ENCODE measurements at regions not wholly inside any gene's neighbourhood (a gene's known extent, or its start where the extent isn't known, plus 50 kb on each side); places are given as distances from the start of the nearest gene placed in this dataset.

DNA sequence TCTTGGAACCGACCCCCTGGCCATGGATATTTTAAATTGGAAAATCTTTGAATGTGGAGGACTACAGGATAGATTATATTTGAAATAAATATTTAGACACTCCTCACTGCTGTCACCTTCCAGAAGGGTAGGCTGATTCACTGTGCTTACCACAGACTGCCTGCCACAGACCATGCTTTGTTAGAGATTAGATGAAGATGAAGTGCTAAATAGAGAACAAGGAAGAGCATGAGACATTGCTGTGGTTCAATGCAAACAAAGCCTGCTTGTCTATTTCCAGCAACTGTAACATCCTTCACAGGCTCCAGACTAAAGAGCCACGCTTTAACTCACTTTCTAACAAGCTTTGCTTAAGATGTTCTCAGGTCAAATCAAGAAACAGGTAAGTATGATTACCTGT, 81.0 kb upstream of the TMEM17 start:
- Histone ChIP-seq H3K27ac (ENCODE audit: low read depth) (no peak overlapping the region), H3K36me3 (ENCODE audit: insufficient read depth) (no peaks in the 10 kb centered on the region), H3K4me3 (ENCODE audit: low read depth, low read length) (no peak overlapping the region), H3K4me1 (ENCODE audit: insufficient read depth) (no peaks in the 10 kb centered on the region)
- 70% methylated on average over 2 of the region's 2 CpGs for WGBS
- DNase-seq (ENCODE audit: extremely low spot score) = no peak

DNA sequence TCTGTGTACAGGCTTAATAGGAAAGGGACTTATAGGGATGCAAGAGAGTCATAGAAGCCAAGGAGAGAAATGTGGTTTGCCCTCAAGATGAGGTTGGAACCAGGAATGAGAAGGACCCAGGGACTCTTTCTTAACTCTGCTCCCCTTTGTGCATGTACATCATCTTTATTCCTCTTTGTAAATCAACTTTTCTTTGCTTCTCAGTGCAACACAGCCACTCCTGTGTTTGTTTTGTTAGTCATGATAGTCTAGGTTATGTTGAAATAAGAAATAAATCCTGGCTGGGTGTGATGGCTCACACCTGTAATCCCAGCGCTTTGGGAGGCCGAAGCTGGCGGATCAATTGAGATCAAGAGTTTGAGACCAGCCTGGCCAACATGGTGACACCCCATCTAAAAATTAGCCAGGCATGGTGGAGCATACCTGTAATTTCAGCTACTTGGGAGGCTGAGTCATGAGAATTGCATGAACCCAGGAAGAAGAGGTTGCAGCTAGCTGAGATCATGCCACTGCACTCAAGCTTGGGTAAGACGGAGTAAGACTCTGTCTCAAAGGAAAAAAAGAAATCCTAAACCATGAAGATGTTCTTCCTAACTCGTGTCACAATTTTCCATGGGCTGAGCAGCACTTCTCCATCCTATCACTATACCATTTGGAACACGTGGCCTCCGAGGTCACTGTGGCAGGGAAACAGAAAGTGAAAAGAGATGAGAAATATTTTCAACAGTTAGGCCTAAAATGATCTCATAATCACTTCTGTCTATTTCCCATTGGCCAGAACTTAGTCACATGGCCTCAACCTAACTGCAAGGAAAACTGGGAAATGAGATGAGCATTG, 73.0 kb upstream of the TMEM17 start:
- Histone ChIP-seq H3K4me3 (ENCODE audit: low read depth, low read length) (no peak overlapping the region), H3K27ac (ENCODE audit: low read depth) (no peak overlapping the region), H3K36me3 (ENCODE audit: insufficient read depth) (no peaks in the 10 kb centered on the region), H3K4me1 (ENCODE audit: insufficient read depth) (no peaks in the 10 kb centered on the region)
- no peak for DNase-seq (ENCODE audit: extremely low spot score)
- WGBS = 77% methylated on average over 7 of the region's 7 CpGs

DNA sequence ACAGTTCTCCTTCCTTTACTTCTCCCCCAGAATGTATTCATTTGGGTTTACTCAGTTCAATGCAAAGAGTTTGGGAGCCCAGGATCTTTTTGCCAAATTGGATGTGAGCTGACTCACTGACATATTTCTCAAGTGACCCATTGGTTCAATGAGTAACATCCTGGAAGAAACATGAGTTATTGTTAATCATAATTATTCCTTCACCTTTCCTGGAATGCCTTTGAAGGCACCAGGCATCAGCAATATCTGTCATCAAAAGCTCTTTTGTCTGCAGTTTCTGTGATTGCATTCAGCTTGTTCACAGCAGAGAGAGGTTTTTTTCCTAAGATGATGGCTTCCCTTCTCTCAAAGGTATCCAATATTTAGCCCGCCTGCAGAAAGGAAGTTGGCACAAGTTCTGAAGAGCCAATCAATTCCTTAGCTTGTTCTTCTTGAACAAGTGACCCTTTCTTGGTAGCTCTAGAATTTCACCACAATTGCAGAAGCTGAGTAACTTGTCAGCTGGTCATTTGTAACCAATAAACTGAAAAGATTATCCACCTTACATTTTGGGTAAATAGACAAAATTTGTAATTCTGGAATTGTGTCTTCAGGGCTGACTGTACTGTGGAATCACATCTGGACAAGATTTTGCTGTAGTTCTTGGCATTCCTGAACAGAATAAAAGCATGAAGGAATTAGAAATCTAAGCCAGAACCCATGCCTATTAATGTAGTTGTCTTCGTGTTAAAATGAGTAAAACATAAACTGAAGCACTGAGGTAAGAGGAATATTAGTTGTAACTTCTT, 72.2 kb upstream of the TMEM17 start:
- WGBS = 35% methylated on average over 2 of the region's 2 CpGs
- no peaks in the 10 kb centered on the region for H3K36me3 ChIP-seq (ENCODE audit: insufficient read depth)
- H3K4me1 ChIP-seq (ENCODE audit: insufficient read depth) = no peaks in the 10 kb centered on the region
- no peak for DNase-seq (ENCODE audit: extremely low spot score)
- no peak overlapping the region for H3K4me3 ChIP-seq (ENCODE audit: low read depth, low read length)
- no peak overlapping the region for H3K27ac ChIP-seq (ENCODE audit: low read depth)

DNA sequence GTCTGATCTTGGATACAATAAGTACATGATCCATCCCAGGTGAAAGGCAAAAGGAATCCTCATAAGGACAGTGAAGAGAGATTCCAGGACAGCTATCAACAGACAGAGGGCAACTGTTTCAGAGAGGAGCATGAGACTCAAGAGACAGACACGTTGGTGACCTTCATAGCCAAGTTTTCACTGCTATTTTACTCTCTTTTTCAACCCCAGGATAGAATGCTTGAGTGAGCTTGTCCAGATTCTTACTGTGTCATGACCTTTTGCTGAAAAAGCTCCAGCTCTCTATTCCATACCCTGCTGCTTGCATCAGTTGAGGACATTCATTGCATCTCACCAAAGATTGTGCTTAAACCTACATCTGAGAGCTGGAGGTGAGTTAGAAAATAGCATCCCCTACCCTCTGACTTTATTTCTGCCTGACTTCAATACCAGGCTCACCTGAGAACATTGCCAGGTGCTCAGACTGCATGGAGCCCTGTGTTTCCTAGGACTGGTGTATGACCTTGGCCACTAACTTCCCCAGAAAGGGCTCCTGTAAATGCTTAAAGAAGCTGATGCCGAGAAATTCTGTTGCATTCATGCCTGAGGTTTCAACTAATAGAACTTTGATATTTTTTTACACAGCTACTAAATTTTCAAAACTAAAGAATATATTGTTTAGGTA, 70.4 kb upstream of the TMEM17 start:
- no peaks in the 10 kb centered on the region for H3K36me3 ChIP-seq (ENCODE audit: insufficient read depth)
- WGBS = 71% methylated on average over 2 of the region's 2 CpGs
- DNase-seq (ENCODE audit: extremely low spot score) = no peak
- H3K4me1 ChIP-seq (ENCODE audit: insufficient read depth) = no peaks in the 10 kb centered on the region
- no peak overlapping the region for H3K4me3 ChIP-seq (ENCODE audit: low read depth, low read length)
- no peak overlapping the region for H3K27ac ChIP-seq (ENCODE audit: low read depth)

- DNase-seq (ENCODE audit: extremely low spot score) = no peak
- no peaks in the 10 kb centered on the region for H3K36me3 ChIP-seq (ENCODE audit: insufficient read depth)
- no peak overlapping the region for H3K4me3 ChIP-seq (ENCODE audit: low read depth, low read length)
- H3K4me1 ChIP-seq (ENCODE audit: insufficient read depth) = no peaks in the 10 kb centered on the region
- no peak overlapping the region for H3K27ac ChIP-seq (ENCODE audit: low read depth)
Observed at GRCh38 chr2:62573936-62574335, 67.9 kb upstream of the TMEM17 start.

DNA sequence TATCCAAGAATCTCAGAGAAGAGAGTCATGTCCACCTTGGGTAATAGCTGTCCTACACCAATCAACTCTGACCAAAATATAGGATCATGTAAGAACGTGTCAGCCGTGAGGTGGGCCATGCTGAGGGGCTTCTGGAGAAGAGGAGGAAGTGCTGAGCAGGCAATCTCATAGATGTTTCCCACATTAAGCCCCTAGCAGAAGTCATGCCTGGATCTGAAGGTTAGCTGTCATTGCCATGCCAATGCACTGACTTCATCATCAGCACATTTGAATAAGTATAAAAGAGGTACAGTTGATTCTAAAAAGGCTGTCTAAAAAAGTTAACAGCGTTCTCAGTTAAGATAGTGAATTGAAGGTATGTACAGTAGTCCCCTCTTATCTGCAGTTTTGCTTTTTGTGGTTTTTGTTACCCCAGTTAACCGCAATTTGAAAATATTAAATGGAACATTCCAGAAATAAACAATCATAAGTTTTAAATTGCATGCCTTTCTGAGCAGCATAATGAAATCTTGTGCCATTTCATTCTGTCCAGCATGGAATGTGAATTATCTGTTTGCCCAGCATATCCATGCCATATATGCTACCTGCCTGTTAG, 67.2 kb upstream of the TMEM17 start:
- Histone ChIP-seq H3K4me3 (ENCODE audit: low read depth, low read length) (no peak overlapping the region), H3K36me3 (ENCODE audit: insufficient read depth) (no peaks in the 10 kb centered on the region), H3K4me1 (ENCODE audit: insufficient read depth) (no peaks in the 10 kb centered on the region), H3K27ac (ENCODE audit: low read depth) (no peak overlapping the region)
- no peak for DNase-seq (ENCODE audit: extremely low spot score)
- WGBS = 83% methylated on average over 4 of the region's 4 CpGs

GRCh38 chr2:62570861-62571698, 65.1 kb upstream of the TMEM17 start:
- H3K27ac ChIP-seq (ENCODE audit: low read depth) = no peak overlapping the region
- H3K4me1 ChIP-seq (ENCODE audit: insufficient read depth) = no peaks in the 10 kb centered on the region
- 18% methylated on average over 35 of the region's 35 CpGs for WGBS
- H3K36me3 ChIP-seq (ENCODE audit: insufficient read depth) = no peaks in the 10 kb centered on the region
- DNase-seq (ENCODE audit: extremely low spot score) = no peak
- no peak overlapping the region for H3K4me3 ChIP-seq (ENCODE audit: low read depth, low read length)

- Histone ChIP-seq H3K4me3 (ENCODE audit: low read depth, low read length) (no peak overlapping the region), H3K36me3 (ENCODE audit: insufficient read depth) (no peaks in the 10 kb centered on the region), H3K4me1 (ENCODE audit: insufficient read depth) (no peaks in the 10 kb centered on the region), H3K27ac (ENCODE audit: low read depth) (no peak overlapping the region)
- WGBS = 66% methylated on average over 23 of the region's 23 CpGs
- no peak for DNase-seq (ENCODE audit: extremely low spot score)
Observed at GRCh38 chr2:62569907-62570841, 64.2 kb upstream of the TMEM17 start.

GRCh38 chr2:62568983-62569837, 63.2 kb upstream of the TMEM17 start:
- 88% methylated on average over 5 of the region's 5 CpGs for WGBS
- no peak overlapping the region for H3K27ac ChIP-seq (ENCODE audit: low read depth)
- no peaks in the 10 kb centered on the region for H3K4me1 ChIP-seq (ENCODE audit: insufficient read depth)
- no peaks in the 10 kb centered on the region for H3K36me3 ChIP-seq (ENCODE audit: insufficient read depth)
- DNase-seq (ENCODE audit: extremely low spot score) = no peak
- H3K4me3 ChIP-seq (ENCODE audit: low read depth, low read length) = no peak overlapping the region

- Histone ChIP-seq H3K4me1 (ENCODE audit: insufficient read depth) (no peaks in the 10 kb centered on the region), H3K36me3 (ENCODE audit: insufficient read depth) (no peaks in the 10 kb centered on the region), H3K27ac (ENCODE audit: low read depth) (no peak overlapping the region), H3K4me3 (ENCODE audit: low read depth, low read length) (no peak overlapping the region)
- no peak for DNase-seq (ENCODE audit: extremely low spot score)
- WGBS = 47% methylated on average over 1 of the region's 1 CpG
Observed at GRCh38 chr2:62568074-62568473, 62.1 kb upstream of the TMEM17 start.

GRCh38 chr2:62567669-62568068, 61.7 kb upstream of the TMEM17 start:
- no peak for DNase-seq (ENCODE audit: extremely low spot score)
- H3K4me1 ChIP-seq (ENCODE audit: insufficient read depth) = no peaks in the 10 kb centered on the region
- H3K36me3 ChIP-seq (ENCODE audit: insufficient read depth) = no peaks in the 10 kb centered on the region
- WGBS = 83% methylated on average over 2 of the region's 2 CpGs
- H3K4me3 ChIP-seq (ENCODE audit: low read depth, low read length) = no peak overlapping the region
- no peak overlapping the region for H3K27ac ChIP-seq (ENCODE audit: low read depth)

All from urinary bladder (tissue), 3 donors.